ENCODE measurements at regions not wholly inside any gene's neighbourhood (a gene's known extent, or its start where the extent isn't known, plus 50 kb on each side); places are given as distances from the start of the nearest gene placed in this dataset.

DNA sequence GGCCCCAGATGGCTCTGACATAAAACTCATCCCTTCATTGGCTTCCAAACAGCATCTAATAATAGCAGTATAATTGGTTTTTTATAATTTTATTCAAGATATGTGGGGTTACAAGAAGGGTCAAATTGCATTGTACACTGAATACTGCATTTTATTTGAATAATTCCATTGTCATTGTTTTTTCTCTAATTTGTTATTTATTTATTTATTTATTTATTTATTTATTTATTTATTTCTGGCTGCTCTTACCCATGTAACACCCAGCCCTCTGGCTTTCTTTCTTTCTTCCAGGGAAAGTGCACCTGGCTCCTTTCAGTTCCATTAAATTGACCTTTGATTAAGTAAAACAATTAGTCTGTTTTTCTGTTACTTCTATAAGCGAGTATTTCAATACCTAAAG lies 210.1 kb downstream of the CDH9 start:
- no peak for DNase-seq (ENCODE audit: low read depth, low spot score)
- H3K27me3 ChIP-seq (ENCODE audit: control insufficient read depth, insufficient read depth, low read length): no peaks in the 10 kb centered on the region
- no peaks in the 10 kb centered on the region for H3K36me3 ChIP-seq (ENCODE audit: control insufficient read depth, insufficient read depth, low read length)
- no peaks in the 10 kb centered on the region for H3K9me3 ChIP-seq (ENCODE audit: control insufficient read depth, insufficient read depth, low read depth, low read length)
- no TSS peak for BruUV-seq (replicated peaks)
- CTCF ChIA-PET: no interaction called here
- ATAC-seq: no peak
- intact Hi-C loops (cut with micrococcal nuclease; ENCODE audit: unreplicated experiment): no loop called here
- TF ChIP-seq REST (IDR thresholded peaks at IDR 0.05; ENCODE audit: insufficient read depth in 1 of 2, low read depth in 2 of 2, low read length in 1 of 2): no peak
- no peak for TF ChIP-seq SIN3A (IDR thresholded peaks at IDR 0.05; ENCODE audit: borderline replicate concordance, insufficient read depth, low read depth, low read length)
- no peaks in the 10 kb centered on the region for H3K4me1 ChIP-seq (ENCODE audit: control insufficient read depth, insufficient read depth, low read length)
- no peak overlapping the region for H3K27ac ChIP-seq (ENCODE audit: low read length)
- H3K4me3 ChIP-seq (ENCODE audit: low read depth in 2 of 2, low read length in 2 of 2): no peak overlapping the region
- in situ Hi-C loops (cut with HindIII; ENCODE audit: low pct_unique_long_range_greater_than_20kb, low sequenced_read_pairs): no loop called here
- POLR2A ChIA-PET: no interaction called here

- Histone ChIP-seq H3K36me3 (ENCODE audit: control insufficient read depth, insufficient read depth, low read length) (no peaks in the 10 kb centered on the region), H3K27ac (ENCODE audit: low read length) (no peak overlapping the region), H3K27me3 (ENCODE audit: control insufficient read depth, insufficient read depth, low read length) (no peaks in the 10 kb centered on the region), H3K4me1 (ENCODE audit: control insufficient read depth, insufficient read depth, low read length) (no peaks in the 10 kb centered on the region), H3K9me3 (ENCODE audit: control insufficient read depth, insufficient read depth, low read depth, low read length) (no peaks in the 10 kb centered on the region), H3K4me3 (ENCODE audit: low read depth in 2 of 2, low read length in 2 of 2) (no peak overlapping the region)
- TF ChIP-seq CTCF (IDR thresholded peaks at IDR 0.05) (no peak), REST (IDR thresholded peaks at IDR 0.05; ENCODE audit: insufficient read depth in 1 of 2, low read depth in 2 of 2, low read length in 1 of 2) (no peak), TCF7L2 (IDR thresholded peaks at IDR 0.05; ENCODE audit: low read depth, low read length) (no peak), POLR2AphosphoS5 (IDR thresholded peaks at IDR 0.05; ENCODE audit: low read depth, low read length) (no peak), SIN3A (IDR thresholded peaks at IDR 0.05; ENCODE audit: borderline replicate concordance, insufficient read depth, low read depth, low read length) (no peak)
- no TSS peak for BruUV-seq (replicated peaks)
- intact Hi-C loops (cut with micrococcal nuclease; ENCODE audit: unreplicated experiment) (no loop called here), in situ Hi-C loops (cut with HindIII; ENCODE audit: low pct_unique_long_range_greater_than_20kb, low sequenced_read_pairs) (no loop called here)
- DNase-seq (ENCODE audit: low read depth, low spot score): no peak
- ATAC-seq: no peak
- CTCF ChIA-PET: interaction anchor here (0.5 to 0.7 kb wide), 2 partner anchors 103 to 1060 kb away, joined by 4 to 7 read pairs; no protein-coding TSS in a partner anchor
- POLR2A ChIA-PET: no interaction called here
Measured at GRCh38 chr5:26813235-26813634, 225.2 kb downstream of the CDH9 start.
